ENCODE measurements at regions not wholly inside any gene's neighbourhood (a gene's known extent, or its start where the extent isn't known, plus 50 kb on each side); places are given as distances from the start of the nearest gene placed in this dataset.
"Not testable (repeated sequence)": the region's sequence is repeated elsewhere in the genome, so short reads cannot be mapped to it uniquely, and the experiment has no call there.

GRCh38 chr14:30225176-30225575 lies 297.5 kb upstream of the PRKD1 start:
- no peak for DNase-seq

GRCh38 chr14:30227436-30227835 lies 299.8 kb upstream of the PRKD1 start:
- DNase-seq = no peak

- DNase-seq = no peak
Measured at GRCh38 chr14:30227876-30228275, 300.2 kb upstream of the PRKD1 start.

- no peak for DNase-seq
Measured at GRCh38 chr14:30230719-30231118, 303.1 kb upstream of the PRKD1 start.

GRCh38 chr14:30234966-30235365 lies 307.3 kb upstream of the PRKD1 start:
- DNase-seq = no peak

GRCh38 chr14:30235485-30235884 lies 307.8 kb upstream of the PRKD1 start:
- no peak for DNase-seq

- no peak for DNase-seq
Measured at GRCh38 chr14:30238936-30239335, 311.3 kb upstream of the PRKD1 start.

GRCh38 chr14:30240018-30240417 lies 312.4 kb upstream of the PRKD1 start:
- DNase-seq = no peak

- DNase-seq = no peak
Measured at GRCh38 chr14:30240685-30241084, 313.0 kb upstream of the PRKD1 start.

- DNase-seq = no peak
Measured at GRCh38 chr14:30242744-30243143, 315.1 kb upstream of the PRKD1 start.

GRCh38 chr14:30243207-30243606 lies 315.6 kb upstream of the PRKD1 start:
- DNase-seq = no peak

- DNase-seq = no peak
Measured at GRCh38 chr14:30243805-30244204, 315.2 kb upstream of the G2E3 start.

- not testable (repeated sequence) for DNase-seq
Measured at GRCh38 chr14:30244348-30244747, 314.6 kb upstream of the G2E3 start.

GRCh38 chr14:30251017-30251416 lies 307.9 kb upstream of the G2E3 start:
- no peak for DNase-seq

GRCh38 chr14:30251557-30252100 lies 307.3 kb upstream of the G2E3 start:
- DNase-seq = no peak

- no peak for DNase-seq
Measured at GRCh38 chr14:30252151-30252550, 306.8 kb upstream of the G2E3 start.

GRCh38 chr14:30252783-30253674 lies 305.9 kb upstream of the G2E3 start:
- no peak for DNase-seq

GRCh38 chr14:30256627-30257026 lies 302.3 kb upstream of the G2E3 start:
- DNase-seq = no peak

GRCh38 chr14:30257946-30258661 lies 300.9 kb upstream of the G2E3 start:
- no peak for DNase-seq

- no peak for DNase-seq
Measured at GRCh38 chr14:30260833-30261607, 297.9 kb upstream of the G2E3 start.

- DNase-seq = no peak
Measured at GRCh38 chr14:30264161-30264560, 294.8 kb upstream of the G2E3 start.

GRCh38 chr14:30266290-30266689 lies 292.7 kb upstream of the G2E3 start:
- no peak for DNase-seq

- no peak for DNase-seq
Measured at GRCh38 chr14:30267141-30267540, 291.8 kb upstream of the G2E3 start.
